NCI-H1092 treated with DMSO at 0.1 percent for 48 hours (cell line): ENCODE measurements at regions not wholly inside any gene's neighbourhood (a gene's known extent, or its start where the extent isn't known, plus 50 kb on each side); places are given as distances from the start of the nearest gene placed in this dataset.

Experiments used
- DNase-seq: peaks from one replicate; lab custom pipeline; 2025; lab: John Stamatoyannopoulos, UW

DNA sequence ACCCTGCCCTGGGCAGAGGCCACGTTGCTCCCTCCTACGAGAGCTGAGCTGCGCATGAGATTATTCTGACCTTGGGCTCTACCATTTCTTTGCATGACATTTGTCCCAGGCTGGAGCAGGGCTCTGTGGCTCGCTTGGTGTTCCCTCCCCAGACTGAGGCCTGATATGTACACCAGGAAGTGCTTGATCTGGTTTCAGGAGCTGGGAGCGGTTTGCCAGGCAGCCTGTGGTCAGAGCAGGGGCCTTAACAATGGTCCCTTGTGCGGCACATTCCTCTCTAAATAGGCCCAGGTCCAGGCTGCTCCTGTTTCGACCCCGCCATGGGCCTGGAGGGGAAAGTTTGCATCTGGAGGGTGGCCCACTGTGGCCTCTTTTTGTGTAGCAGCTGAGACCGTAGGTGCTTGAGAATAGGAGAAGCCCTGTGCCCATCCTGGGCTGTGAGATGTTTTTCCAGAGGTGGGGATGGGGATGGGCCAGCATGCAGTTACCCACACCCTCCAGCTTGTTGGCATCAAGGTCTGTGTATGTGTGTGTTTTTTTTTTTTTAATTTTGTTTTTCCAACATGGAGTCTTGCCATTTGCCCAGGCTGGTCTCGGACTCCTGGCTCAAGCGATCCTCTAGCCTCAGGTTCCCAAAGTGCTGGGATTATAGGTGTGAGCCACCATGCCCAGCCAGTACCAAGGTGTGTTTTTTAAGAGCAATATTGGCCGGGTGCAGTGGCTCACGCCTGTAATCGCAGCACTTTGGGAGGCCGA, 253.9 kb downstream of the SEC14L1 start:
- DNase-seq: no peak

- DNase-seq: no peak
Observed at GRCh38 chr17:77395501-77396048, 254.8 kb downstream of the SEC14L1 start.

DNA sequence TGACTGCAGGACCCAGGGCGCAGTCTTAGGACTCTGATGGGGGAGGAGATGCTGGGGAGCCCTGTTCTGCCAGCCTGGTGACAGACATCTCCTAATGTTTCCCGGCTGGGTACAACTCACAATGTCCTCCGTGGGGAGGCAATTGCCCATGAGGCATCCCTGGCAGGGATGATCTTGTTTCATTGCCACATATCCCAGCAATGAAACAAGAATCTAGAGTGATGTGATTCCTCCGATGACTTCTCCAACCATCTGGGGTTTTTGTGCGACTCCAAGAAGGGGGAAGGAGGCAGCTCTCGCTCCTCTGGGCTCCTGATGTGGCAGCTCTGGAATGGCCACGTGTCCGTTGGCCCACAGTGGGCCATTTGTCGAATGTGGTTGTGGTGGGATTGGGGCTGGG, 255.8 kb downstream of the SEC14L1 start:
- DNase-seq: no peak

- DNase-seq: no peak
Observed at GRCh38 chr17:77398274-77398673, 257.5 kb downstream of the SEC14L1 start.

GRCh38 chr17:77399319-77399957, 258.7 kb downstream of the SEC14L1 start:
- no peak for DNase-seq

DNA sequence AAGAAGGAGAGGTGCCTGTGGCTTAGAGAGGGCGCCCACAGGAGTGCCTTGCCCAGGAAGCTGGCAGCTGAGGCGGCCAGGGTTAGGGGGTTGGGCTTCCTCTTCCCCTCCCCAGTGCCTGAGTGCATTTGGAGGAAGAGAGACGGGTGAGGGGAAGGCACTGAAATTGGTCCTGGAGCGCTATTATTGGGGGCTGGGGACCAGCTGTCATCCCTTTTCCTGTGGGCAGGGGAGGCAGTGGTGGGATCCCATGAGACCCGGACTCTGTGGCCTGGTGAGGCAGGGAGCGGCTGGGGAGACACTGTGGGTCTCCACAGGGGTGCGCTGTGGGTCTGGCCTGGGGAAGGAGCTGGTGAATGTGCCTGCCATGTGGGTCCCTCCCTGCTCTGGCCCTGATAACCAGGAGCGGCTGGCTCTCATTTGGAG, 259.7 kb downstream of the SEC14L1 start:
- DNase-seq: peak; percentile 22

GRCh38 chr17:77402159-77402731, 261.5 kb downstream of the SEC14L1 start:
- DNase-seq: no peak

DNA sequence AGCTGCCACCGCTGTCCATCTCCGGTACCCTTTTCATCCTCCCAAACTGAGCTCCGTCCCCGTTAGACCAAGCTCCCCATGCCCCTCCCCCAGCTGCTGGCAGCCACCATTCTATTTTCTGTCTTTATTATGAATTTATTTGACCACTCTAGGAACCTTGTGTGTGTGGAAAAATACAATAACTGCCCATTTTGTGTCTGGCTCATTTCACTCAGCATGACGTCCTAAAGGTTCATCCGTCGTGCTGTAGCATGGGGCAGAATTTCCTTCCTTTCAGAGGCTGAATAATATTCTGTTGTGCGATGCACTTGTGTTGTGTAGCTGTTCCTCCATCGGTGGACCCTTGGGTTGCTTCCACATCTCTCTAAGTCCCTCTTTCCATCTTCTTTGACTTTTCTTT, 263.1 kb downstream of the SEC14L1 start:
- DNase-seq: no peak

- DNase-seq: no peak
Observed at GRCh38 chr17:77404812-77405581, 264.2 kb downstream of the SEC14L1 start.

DNA sequence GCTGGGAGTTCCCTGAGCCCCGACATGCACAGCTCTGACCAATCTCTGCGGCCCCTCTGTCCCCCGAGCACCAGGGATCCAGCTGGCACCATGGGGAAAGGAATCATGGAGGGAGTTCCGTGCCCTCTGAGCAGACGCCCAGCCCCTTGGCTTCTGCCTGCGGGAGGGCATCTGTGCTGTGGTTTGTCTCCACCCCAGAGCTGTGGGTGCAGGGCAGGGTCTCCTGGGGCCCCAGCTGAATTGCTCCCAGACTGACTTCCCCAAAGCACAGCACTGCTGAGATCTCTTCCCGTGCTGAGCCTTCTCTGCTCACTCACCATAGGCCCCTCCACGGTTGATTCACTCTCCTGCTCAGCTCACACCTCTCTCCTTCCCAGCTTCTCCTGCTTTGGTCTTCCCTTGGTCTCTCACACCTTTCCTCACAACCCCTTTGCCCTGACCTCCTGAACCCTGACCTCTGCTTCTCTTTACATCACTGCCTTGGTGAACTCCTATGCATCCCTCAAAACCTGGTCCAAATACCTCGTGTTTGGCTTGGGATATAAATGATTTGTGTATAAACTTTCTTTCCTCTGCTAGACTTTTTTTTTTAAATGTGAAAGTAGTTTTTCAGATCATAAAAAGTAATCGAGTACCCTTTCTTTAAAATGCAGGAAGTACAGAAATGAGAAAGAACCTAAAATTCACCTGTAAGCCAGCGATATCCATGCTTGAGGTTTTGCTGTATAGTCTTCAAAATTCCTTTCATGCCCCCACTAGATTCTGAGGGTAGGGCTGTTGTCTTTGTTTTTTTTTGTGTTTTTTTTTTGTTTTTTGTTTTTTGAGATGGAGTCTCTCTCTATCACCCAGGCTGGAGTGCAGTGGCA, 265.3 kb downstream of the SEC14L1 start:
- DNase-seq: no peak

GRCh38 chr17:77407321-77408277, 266.8 kb downstream of the SEC14L1 start:
- no peak for DNase-seq

GRCh38 chr17:77408284-77408683, 267.5 kb downstream of the SEC14L1 start:
- DNase-seq: no peak

DNA sequence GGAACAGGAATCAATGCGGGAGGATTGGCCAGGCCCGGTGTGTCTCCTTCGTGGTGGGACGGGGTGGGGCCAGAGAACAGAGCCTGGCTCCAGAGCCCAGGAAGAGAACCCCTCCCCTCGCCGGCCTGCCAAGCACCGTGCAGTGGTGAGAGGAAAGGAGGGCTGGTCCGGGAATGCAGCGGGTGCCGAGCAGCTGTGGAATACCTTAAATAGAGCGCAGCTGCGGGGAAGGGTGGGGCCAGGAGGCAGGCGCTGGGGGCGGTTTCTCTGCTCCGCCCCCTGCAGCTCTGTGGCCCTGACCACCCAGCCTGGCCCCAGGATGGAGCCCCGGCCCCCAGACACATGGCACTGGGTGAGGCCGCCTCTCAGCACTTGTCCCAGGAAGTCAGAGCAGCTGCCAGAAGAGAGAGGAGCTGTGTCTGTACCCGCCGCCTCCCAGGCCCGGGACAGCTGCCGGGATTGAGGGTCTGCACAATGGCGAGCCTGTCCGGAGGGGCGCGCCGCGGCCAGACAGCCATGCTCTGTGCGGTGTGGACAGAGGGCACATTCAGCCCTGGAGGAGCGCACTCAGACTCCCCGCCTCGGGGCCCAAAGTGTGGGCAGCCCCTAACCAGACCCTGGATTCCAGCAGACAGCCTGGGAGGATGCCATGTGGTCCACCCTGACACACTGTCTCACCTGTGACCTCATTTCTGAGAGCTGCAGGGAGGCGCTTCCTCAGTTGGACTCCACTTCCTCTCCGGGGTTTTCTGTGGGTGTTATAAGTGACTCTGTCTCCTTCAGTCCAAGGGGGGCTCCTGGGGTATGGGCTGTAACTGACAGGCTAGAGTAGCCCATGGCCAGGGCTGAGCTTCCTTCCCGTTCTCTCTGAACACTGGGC, 268.8 kb downstream of the SEC14L1 start:
- no peak for DNase-seq

GRCh38 chr17:77410470-77410869, 269.7 kb downstream of the SEC14L1 start:
- no peak for DNase-seq

DNA sequence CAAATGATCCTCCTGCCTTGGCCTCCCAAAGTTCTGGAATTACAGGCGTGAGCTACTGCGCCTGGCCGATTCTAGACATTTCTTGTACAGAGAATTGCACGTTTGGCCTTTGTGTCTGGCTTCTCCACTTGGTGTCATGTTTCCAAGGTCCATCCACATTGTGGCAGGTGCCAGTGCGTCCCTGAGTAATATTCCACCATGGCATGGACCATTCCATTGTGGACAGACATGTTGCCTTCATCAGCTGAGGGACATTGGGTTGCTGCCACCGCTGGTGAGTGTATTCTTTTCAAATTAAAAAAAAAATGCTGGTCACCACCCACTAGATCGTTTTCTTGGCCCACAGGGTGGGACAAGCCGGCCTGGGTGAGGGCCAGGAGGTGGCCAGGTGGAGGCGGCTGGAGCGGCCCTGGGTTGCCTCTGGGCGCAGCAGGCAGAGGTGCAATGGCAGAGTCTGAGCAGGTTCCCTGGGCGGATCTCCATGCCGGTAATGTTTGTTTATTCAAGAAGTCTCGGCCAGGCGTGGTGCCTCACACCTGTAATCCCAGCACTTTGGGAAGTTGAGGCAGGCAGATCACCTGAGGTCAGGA, 274.1 kb downstream of the SEC14L1 start:
- no peak for DNase-seq

- DNase-seq: no peak
Observed at GRCh38 chr17:77416105-77416713, 275.4 kb downstream of the SEC14L1 start.

DNA sequence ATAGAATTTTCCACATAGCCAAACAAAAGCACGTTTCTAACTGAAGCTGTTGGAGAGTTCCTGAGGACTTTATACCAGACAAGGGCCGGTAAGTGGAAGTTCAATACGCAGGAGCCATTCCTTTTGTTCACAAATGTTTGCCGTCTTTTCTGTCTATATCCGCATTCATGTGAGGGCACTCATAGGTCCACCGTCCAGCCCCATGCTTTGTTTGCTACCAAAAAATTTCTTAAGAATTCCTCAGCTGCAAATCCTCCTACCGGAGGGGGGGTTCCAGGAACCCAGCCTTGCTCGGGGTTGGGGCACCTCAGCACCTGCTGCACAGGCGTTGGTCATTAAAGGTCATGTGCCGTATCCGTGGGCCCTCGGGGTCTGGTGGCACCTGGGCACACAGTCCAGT, 276.8 kb downstream of the SEC14L1 start:
- DNase-seq: no peak

GRCh38 chr17:77418609-77419008, 277.8 kb downstream of the SEC14L1 start:
- DNase-seq: no peak
